Heart left ventricle (tissue), 13 donors: ENCODE measurements at regions not wholly inside any gene's neighbourhood (a gene's known extent, or its start where the extent isn't known, plus 50 kb on each side); places are given as distances from the start of the nearest gene placed in this dataset.

Experiments used
- CTCF ChIP-seq, 12 donors: fragments of 200-600 bp; sonication (generic) in 4 of 12; IDR thresholded peaks; one replicate each; pipeline versions ENCODE4 v1.5.0 to v1.8.0; 2018 to 2022; ENCODE audit warnings: antibody characterized with exemption in 12 of 12, mild to moderate bottlenecking in 5 of 12
- POLR2A ChIP-seq, 2 donors: fragments of 450-650 bp; IDR thresholded peaks; one replicate each; pipeline ENCODE4 v1.6.1; 2017; ENCODE audit warnings: antibody characterized with exemption in 2 of 2, mild to moderate bottlenecking in 2 of 2, moderate library complexity in 2 of 2
- donor health status: ischemic (EF 13 %, LVEDD 7.1; RV severe dilation, severe dysfunction).
- donor health status: DM: no; HTN: yes; CAD: no.
- donor health status: DM: no; HTN: no; CAD: no.
- donor health status: ischemic (EF 25% LVEDD 6.9; RV normal size, moderate dysfunction).
- donor health status: ischemic (EF 25% LVEDD 5.7; RV mildly dilated, moderate dysfunction).
- donor health status: ischemic (EF 35%, LVEDD 5.7; RV mildly dilated, moderate dysfunction).
- donor health status: nonischemic (EF 11% LVEDD 7.7; RV severe dilation, severe dysfunction).
- donor health status: DM: yes; HTN: yes; CAD: no.
- donor health status: PGD.
- donor health status: ischemic (EF 29% LVEDD 5.4; RV normal size, mild dysfunction).
- donor health status: nonischemic (EF 23%, LVEDD 6.1; RV moderate dilation, normal function).

DNA sequence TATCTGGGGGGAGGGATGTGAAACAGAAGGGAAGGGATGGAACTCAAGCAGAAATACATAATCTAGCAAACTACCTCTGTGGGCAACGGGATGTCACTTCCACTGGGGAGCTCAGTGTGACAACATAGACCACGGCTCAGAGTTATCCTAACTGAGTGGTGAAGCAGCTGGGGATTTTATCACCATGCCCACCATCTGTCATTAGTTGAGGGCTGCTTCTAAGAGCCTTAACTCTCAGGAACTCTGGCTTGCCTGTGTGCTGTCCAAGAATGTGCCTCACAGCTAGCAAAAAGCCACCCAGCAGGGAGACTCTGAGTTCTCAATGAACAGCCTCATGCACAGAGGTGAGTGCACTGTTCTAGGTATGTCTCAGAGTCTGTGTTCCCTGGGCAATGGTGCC is 90.6 kb upstream of the CXCL14 start:
- no peak for TF ChIP-seq CTCF (IDR thresholded peaks at IDR 0.05)
- no peak for TF ChIP-seq POLR2A (IDR thresholded peaks at IDR 0.05)
